H1 (cell line): ENCODE measurements at regions not wholly inside any gene's neighbourhood (a gene's known extent, or its start where the extent isn't known, plus 50 kb on each side); places are given as distances from the start of the nearest gene placed in this dataset.

ENCODE experiments used
- CTBP2 ChIP-seq: IDR thresholded peaks from 2 replicates; pipeline ENCODE4 v1.7.0; 2011; ENCODE audit warnings: borderline replicate concordance, mild to moderate bottlenecking, moderate library complexity, mixed read lengths, low read length; ENCODE audit not compliant: insufficient read depth, insufficient read length
- EGR1 ChIP-seq: IDR thresholded peaks from 2 replicates; pipeline ENCODE4 v1.6.1; 2011; ENCODE audit warnings: low read depth, low read length, borderline replicate concordance
- EZH2 ChIP-seq: fragments of 200-600 bp; sonication (generic); IDR thresholded peaks from 2 replicates; pipeline ENCODE4 v1.7.1; 2012; ENCODE audit warnings: low read depth, mild to moderate bottlenecking, moderate library complexity, low read length, inconsistent platforms; ENCODE audit not compliant: severe bottlenecking
- GTF2F1 ChIP-seq: IDR thresholded peaks from 2 replicates; pipeline ENCODE4 v1.6.1; 2012; ENCODE audit warnings: low read depth, low read length, improper control_type of control experiment, borderline replicate concordance
- JUND ChIP-seq: IDR thresholded peaks from 2 replicates; pipeline ENCODE4 v1.6.1; 2011; ENCODE audit warnings: mild to moderate bottlenecking, improper control_type of control experiment, low read length
- POLR2A ChIP-seq, 2 experiments: IDR thresholded peaks; 1 replicate in 1 of 2; 2 replicates in 1 of 2; pipeline ENCODE4 v1.6.1; 2011; ENCODE audit warnings: low read depth in 2 of 2, low read length in 2 of 2, mild to moderate bottlenecking in 2 of 2; ENCODE audit errors: control extremely low read depth in 1 of 2
- POLR2AphosphoS5 ChIP-seq: IDR thresholded peaks from 2 replicates; pipeline ENCODE4 v1.6.1; 2011; ENCODE audit warnings: low read depth, low read length
- RFX5 ChIP-seq: IDR thresholded peaks from 2 replicates; pipeline ENCODE4 v1.6.1; 2011; ENCODE audit warnings: low read depth, low read length, improper control_type of control experiment, borderline replicate concordance
- RNF2 ChIP-seq: fragments of 200-900, 300-1000 bp; sonication (generic); IDR thresholded peaks from 2 replicates; pipeline ENCODE4 v1.7.1; 2016; ENCODE audit warnings: borderline replicate concordance, low read depth, mild to moderate bottlenecking, antibody characterized with exemption, low read length; ENCODE audit not compliant: poor library complexity, severe bottlenecking; ENCODE audit errors: missing control alignments
- TAF1 ChIP-seq: IDR thresholded peaks from 2 replicates; pipeline ENCODE4 v1.6.1; 2011; ENCODE audit warnings: mild to moderate bottlenecking, low read depth, low read length
- YY1 ChIP-seq: IDR thresholded peaks from 2 replicates; pipeline ENCODE4 v1.6.1; 2011; ENCODE audit warnings: low read depth, mild to moderate bottlenecking, low read length
- TF ChIP-seq, protein P1 (sequence below), 3 experiments: IDR thresholded peaks; 1 replicate in 2 of 3; 2 replicates in 1 of 3; pipeline versions ENCODE4 v1.5.1 to v1.6.1; 2011; ENCODE audit warnings: low read length in 3 of 3, mild to moderate bottlenecking in 3 of 3, inconsistent platforms in 2 of 3, low read depth in 1 of 3, moderate library complexity in 1 of 3; ENCODE audit not compliant: insufficient read depth in 1 of 3; ENCODE audit errors: control extremely low read depth in 1 of 3
- TF ChIP-seq, protein P2 (sequence below): IDR thresholded peaks from 2 replicates; pipeline ENCODE4 v1.6.1; 2012; ENCODE audit warnings: low read length, inconsistent platforms

DNA sequence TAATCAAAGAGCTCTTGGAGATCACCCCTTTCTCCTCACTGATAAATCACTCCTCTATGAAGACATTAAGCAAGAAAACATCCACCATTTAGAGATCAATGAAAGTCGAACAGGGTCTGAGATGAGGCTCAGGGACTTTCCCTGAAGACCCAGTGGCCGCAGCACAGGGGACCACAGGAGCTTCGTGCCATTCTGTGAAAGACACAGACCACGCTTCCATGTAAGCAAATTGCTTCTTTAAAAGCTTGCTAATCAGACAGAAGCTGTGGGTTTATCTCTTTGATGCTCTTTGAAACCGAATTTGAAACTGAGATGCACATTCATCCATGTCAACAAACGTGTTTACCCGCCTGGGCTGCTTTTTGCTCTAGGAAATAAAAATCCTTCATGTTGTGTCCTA lies 231.9 kb upstream of the PPP2R2D start:
- TF ChIP-seq EZH2 (no peak), EGR1 (no peak), TAF1 (no peak), RNF2 (no peak), JUND (no peak), POLR2AphosphoS5 (no peak), RFX5 (no peak), POLR2A (IDR thresholded peaks at IDR 0.05; ENCODE audit: control extremely low read depth in 1 of 2, low read depth in 2 of 2, low read length in 2 of 2) (no peak), CTBP2 (no peak), YY1 (no peak), GTF2F1 (no peak)
- TF ChIP-seq, protein P1, sequence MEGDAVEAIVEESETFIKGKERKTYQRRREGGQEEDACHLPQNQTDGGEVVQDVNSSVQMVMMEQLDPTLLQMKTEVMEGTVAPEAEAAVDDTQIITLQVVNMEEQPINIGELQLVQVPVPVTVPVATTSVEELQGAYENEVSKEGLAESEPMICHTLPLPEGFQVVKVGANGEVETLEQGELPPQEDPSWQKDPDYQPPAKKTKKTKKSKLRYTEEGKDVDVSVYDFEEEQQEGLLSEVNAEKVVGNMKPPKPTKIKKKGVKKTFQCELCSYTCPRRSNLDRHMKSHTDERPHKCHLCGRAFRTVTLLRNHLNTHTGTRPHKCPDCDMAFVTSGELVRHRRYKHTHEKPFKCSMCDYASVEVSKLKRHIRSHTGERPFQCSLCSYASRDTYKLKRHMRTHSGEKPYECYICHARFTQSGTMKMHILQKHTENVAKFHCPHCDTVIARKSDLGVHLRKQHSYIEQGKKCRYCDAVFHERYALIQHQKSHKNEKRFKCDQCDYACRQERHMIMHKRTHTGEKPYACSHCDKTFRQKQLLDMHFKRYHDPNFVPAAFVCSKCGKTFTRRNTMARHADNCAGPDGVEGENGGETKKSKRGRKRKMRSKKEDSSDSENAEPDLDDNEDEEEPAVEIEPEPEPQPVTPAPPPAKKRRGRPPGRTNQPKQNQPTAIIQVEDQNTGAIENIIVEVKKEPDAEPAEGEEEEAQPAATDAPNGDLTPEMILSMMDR (IDR thresholded peaks at IDR 0.05; ENCODE audit: control extremely low read depth in 1 of 3, insufficient read depth in 1 of 3, low read depth in 1 of 3, low read length in 3 of 3) = no peak
- TF ChIP-seq, protein P2, sequence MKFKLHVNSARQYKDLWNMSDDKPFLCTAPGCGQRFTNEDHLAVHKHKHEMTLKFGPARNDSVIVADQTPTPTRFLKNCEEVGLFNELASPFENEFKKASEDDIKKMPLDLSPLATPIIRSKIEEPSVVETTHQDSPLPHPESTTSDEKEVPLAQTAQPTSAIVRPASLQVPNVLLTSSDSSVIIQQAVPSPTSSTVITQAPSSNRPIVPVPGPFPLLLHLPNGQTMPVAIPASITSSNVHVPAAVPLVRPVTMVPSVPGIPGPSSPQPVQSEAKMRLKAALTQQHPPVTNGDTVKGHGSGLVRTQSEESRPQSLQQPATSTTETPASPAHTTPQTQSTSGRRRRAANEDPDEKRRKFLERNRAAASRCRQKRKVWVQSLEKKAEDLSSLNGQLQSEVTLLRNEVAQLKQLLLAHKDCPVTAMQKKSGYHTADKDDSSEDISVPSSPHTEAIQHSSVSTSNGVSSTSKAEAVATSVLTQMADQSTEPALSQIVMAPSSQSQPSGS = no peak
